IPS DF 19.7 (cell line): ENCODE measurements at regions not wholly inside any gene's neighbourhood (a gene's known extent, or its start where the extent isn't known, plus 50 kb on each side); places are given as distances from the start of the nearest gene placed in this dataset.

Experiments
- DNase-seq: peaks from one replicate; pipeline ENCODE4 v3.0.0-alpha.2; 2013; ENCODE audit warnings: low read depth, low spot score

DNA sequence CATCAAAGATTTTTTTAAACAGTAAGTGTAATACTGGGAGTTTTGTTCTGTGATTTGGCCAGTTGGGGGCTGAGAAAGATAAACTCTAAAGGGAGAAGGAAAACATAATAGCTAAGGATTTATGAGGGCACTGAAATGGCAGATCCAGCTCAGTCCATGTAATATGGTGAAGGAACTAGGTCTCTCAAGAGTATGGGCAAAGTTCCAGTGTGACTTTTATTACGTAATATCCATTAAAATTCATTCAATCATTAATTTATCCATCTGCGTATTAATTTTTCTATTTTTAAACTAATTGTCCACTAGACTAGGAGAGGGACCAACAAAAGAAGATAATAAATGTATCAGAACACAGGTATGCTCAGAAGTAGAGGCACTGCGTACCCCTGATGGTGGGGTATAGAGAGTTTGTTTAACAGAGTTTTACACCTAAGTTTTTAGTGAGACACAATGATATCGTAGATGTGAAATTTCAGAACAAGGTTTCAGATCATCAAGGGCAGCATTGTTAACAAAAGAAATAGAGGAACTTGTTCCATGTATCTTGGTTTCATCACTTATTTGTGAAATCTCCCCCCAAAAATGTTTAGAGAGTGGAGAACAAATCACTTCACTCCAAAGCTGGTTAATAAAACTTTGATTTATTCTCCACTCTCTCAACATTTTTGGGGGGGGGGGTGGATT is 351.1 kb downstream of the GRXCR1 start:
- no peak for DNase-seq

DNA sequence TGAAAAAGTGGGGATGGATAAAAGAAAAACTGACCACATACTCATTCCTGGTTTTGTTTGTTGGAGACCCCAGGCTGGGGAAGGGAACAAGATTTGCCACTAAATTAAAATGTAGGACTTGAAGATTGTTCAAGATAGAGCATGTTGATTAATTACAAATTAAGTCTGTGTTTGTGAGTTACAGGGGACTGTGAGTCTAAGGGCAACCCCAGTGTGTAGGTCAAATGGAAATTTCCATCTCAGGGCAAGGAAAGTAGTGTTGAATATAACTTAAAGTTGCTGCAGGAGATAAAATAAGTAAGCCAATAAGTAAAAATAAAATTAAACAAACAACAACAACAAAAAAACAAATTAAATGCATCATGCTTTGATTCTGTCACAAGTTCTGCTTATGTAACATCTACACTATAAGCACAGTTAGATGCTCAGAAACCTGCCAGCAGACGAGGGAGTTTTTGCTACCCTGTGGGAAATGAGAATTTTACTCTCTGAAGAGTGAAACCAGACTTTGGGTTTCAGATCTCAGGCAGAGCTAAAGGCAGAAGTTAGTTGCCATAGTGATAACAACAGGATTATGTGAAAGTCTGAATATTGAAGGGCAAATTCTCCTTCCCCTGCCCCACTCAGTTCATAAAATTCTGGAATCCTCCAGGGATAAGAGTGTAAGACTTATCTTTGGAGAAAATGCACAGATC is 352.3 kb downstream of the GRXCR1 start:
- DNase-seq, result no peak

DNA sequence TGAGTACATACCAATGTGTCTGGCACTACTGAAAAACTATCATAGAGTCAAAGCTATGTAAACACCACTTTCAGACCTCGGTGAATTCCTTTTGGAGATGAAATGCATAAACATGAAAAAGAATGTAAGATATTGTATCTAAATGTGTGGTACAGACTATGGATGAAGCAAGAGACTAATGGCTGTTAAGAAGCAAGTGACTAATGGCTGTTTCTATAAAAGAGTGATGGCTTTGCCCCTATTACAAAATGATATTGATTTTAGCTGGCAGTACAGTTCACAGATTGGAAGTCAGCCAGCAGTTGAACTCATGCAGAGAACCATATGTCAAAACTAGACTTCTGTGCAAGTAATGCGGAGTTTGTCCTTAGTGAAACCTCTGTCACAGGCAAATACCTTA is 359.3 kb downstream of the GRXCR1 start:
- DNase-seq, result no peak

DNA sequence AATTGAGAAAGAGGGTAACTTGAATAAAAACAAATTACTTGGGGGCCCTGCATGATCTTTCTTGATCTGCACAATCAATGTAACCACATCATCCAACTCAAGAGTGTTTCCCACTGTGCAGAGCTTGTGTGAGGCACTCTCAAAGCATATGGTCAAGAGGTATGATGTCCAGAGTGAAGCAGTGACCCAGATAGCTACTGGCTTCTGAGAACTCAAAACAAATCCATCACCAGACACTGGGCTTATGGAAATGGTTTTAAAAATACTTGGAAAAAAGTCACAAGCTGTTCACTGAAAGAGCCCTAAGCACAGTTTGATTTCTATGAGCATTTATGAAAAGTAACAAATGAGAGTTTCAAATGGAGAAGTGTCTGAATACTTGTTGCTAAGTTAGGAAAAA is 361.0 kb downstream of the GRXCR1 start:
- no peak for DNase-seq

DNA sequence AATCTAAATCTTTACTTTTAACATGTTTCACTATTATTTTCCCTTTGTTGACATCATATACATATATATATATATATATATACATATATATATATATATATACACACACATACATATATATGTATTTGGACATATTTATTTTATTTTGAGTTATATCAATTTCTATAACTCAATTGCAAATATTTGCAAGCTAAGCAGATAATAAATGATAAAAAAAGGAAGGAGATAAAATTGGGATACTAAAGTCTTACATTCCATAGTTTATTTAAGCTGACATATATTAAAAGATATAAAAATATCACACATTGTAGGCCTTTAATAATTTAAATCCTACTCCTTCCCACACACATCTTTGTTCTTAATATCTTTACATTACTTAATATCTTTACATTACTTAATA is 372.2 kb downstream of the GRXCR1 start:
- DNase-seq, result no peak

DNA sequence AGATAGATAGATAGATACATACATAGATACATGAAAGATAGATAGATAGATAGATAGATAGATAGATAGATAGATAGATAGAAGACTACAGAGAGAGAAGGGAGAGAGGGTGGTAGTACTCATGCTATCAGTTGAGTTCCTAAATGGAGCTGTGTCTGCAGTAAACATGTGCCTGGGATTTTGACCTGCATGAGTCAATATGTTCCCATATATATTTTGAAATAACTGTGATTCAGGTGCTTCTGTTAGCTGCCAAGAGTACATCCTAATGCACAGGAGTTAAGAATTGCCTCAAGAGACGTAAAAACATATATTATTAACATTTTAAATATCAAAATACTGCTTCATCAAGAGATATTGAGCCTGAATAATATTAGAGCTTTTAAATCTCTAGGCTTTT is 379.4 kb downstream of the GRXCR1 start:
- DNase-seq, result no peak

DNA sequence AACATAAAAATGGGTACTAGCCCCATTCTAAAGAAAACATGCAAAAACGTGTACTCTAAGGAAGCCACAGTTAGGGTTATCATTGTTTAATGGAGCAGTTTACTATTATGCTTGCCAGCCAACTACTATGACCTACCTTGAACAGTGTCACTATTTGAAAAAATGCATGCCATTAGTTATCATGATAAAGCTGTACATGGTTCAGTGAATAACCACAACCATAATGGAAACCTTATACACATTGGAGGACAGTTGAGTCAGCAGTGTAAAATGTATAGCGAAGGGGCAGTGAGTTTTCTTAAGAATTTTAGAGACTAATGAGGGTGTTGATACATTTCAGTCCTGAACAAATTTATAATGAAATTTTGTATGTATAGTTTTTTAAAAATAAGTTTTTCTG is 381.9 kb downstream of the GRXCR1 start:
- DNase-seq, result no peak

DNA sequence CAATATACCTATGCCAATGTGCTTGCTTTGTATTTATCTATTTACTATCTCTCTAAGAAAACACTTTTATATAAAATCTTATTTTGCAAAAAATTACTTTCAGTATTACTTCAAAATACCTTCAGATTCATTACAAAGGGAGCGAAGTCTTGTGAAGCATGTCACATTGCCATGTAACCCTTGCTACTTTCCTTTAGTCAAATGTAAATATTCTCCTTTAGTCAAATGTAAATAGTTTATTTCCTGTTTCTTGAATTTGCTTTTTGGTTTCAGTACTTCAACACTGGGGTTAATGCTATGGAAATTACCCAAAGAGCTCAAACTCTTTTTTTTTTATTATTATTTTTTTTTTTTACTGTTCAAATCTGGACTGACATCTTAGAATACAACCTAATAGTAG is 383.3 kb downstream of the GRXCR1 start:
- DNase-seq, result no peak

DNA sequence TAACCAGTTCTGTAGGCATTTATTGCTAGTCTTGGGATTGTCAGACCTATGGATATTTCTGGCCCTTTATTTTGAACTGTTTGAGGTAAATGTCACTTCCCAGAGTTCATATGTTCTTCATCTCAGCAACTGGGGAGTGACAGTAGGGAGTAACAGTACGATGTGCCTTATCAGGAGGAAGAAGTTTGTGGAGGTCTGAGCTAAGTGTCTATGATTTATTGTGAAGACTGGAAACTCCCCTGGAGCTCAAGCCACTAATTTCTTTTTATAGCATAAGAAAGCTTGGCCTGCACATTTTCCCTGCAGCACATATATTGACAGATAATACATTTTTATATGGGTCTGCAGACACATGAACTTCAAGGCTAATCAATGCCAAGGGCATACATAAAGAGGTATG is 383.8 kb downstream of the GRXCR1 start:
- no peak for DNase-seq

DNA sequence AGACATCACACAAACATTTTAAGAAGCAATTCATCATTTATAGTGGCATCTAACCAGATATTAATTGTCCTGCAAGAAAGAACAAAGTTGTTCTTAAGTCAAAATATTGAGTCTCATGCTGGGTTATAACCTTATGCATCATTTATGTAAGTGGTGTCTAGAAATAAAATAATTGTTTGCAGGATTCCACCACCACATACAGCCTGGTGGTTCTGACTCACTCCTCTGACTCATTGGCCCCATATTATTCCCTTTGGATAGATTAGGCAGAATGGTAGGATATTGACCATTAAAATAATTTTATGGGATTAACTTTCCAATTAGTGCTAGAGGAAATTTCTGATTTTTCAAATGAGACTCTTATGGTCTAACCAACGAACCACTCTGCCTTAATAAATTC is 384.5 kb downstream of the GRXCR1 start:
- no peak for DNase-seq

DNA sequence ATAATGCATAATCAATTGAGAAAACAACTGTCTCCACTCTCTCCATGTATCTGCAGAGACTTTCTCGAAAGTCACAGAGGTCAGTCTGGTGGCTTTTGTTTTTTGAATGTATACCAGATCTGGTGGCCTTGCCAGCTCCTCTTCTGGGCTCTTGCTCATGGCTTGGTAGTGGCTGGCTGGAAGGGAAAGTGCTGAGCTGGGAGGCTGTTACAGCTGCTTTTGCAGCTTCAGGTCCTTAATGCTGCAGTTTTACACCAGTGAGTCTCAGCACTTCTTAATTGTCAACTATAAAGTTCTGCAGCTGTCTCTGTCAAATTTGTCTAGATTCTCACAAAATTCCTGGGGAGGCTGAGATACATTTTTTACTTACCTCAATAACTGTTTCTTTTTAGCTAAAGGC is 390.0 kb downstream of the GRXCR1 start:
- DNase-seq, result no peak

DNA sequence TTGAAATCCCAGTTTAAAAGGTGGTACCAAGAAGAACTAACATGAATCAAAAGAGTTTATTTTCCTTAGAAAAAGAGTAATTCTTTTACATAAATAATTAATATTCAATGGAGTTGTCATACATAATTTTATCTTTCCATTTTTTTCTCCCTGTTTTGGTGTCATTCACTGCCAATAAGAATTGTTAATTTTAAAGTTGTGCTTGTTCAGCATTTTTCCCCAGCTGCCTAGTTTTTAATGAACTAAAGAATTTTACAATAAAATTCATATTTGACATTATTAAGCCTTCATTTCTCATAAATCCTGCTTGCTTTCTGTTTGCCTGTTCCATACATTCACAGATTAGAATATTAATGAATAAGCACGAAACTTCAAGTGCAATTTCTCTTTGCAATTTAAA is 393.6 kb downstream of the GRXCR1 start:
- DNase-seq, result no peak

DNA sequence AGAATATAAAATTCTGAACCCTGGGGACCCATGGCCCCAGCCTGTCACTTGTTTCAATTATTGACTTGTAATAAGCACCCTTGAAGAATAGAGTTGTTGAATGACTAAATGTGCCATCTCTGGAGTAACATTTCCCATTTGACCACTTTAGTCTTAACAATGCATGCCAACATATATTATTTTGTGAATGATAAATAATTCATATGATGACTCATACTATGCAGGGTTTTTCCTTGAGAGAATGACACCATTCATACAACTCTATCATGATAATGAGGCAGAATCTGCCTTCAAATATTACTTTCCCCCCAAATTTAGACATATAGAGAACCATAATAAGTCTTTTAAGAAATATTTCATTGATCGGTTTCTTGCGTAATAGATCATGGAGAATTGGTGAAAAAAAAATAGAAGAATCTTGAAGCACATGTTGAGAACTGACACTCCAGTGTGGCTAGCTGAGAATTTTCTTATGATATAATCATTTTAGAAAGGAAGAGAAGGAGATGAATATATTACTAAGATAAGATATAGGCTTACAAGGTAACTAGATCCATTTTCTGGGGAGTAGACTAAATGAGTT is 404.5 kb downstream of the GRXCR1 start:
- DNase-seq, result no peak

DNA sequence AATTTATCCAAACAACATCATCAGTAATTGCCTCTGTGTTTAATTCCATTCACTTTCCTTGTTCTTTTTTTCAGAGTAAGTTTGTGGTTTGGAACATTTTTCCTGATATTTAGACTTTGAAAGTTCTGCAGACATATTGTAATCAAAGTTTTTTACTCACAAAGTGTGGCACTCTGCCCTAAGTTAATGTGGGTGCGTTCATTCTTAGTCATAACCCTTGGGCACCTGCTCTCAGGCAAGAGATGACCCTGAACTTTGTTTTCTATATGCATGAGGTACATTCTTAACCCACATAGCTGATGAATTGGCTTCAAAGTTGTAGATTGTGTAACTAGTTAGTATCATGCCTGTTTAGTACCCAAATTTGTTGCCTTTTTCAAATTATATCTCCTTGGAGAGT is 424.3 kb downstream of the GRXCR1 start:
- no peak for DNase-seq

DNA sequence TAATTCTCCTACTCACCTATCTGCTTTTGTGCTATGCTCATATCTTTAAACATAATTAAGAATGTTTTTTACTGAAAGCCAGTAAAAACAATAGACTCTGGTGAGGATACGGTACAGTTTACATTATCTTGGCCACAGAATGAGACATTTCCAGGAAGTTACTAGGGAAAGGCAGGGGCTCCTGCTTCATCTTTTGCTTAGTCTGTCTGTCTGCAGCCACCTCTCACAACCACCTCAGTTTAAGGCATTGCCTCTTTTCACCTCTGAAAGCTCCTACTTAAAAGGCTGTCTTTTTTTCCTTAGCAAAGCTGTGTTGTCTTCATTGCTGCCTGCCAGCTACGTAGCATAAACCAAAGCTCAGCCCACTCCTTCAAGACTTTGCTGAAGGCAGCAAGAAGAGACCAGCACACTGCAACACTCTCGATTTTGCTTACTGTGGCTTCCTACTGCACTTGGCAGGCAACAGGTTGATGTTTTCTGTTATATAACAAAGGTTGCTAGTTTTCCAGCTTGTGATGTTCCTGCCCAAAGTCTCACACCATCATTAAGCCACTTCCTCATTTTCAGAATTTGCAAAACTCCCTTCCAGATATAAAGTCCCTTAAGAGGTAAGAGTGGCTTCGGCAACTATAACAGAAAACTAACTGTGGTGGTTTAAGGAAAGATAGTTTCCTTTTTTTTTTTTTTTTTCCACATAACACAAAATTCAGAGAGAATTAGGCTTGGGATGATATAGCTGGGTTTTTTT is 432.9 kb downstream of the GRXCR1 start:
- no peak for DNase-seq

DNA sequence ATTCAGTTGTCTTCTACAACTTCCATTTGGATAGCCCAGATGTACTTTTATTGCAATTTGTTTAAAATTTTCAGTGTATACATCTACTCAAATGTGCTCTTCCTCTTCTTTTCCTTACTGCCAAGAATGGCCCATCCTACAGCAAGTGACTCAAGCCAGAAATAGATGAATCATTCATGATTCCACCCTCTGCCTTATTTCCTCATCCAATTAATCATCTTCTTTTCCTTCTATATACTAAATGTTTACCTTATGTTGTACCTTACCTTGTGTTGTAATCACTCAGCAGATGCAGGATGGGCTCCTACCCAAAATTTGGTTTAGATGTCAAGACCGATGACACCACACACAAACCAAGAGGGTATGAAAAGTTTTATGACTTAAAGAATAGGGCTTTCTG is 437.8 kb downstream of the GRXCR1 start:
- no peak for DNase-seq

DNA sequence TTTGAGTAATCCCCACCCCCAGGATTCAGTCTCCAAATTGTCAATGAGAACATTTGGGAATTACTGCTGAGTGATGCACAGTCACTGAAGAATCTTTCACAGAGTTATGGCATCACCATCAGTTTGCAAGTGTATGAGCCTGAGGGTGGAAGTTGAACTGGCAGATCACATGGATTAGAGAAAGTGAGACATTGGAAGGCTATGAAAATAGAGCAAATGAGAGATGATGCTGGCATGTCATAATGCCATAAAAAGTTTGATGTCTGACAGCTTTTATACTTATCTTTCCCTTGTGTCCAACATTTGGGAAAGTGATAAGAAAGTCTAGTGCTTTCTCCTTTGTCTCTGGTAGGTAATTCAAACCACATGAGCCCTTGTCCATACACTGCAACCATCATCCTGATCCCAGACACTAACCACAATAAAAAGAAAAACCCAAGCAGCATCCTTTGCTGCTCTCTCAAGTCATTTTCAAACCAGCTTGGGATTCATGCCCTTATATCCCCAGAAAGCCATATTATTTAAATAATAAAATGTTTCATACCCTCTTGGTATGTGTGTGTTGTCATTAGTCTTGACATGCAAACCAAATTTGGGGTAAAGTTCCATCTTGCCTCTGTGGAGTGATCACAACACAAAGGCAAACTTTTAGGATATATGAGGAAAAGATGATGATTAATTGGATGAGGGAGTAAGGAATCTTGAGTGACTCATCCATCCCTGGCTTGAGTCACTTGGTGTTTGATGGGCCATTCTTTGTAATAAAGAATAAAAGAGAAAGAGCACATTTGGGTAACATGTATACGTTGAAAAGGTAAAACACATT is 438.9 kb downstream of the GRXCR1 start:
- no peak for DNase-seq

DNA sequence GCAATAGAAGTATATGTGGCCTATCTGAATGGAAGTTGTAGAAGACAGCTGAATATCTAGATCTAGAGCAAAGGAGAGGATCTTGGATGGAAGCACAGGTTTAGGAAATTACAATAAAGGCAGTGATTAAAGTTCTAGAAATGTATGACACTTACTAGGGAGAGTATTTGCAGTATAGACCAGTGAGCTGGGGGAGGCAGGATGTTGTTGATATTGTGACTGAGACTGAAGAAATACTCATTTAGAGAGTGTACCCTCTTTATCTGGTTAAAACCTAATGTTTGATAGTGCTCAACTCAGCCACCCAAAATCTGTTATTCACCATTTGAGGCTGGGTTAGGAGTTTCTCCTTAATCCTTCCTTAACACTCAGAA is 439.5 kb downstream of the GRXCR1 start:
- DNase-seq, result no peak

DNA sequence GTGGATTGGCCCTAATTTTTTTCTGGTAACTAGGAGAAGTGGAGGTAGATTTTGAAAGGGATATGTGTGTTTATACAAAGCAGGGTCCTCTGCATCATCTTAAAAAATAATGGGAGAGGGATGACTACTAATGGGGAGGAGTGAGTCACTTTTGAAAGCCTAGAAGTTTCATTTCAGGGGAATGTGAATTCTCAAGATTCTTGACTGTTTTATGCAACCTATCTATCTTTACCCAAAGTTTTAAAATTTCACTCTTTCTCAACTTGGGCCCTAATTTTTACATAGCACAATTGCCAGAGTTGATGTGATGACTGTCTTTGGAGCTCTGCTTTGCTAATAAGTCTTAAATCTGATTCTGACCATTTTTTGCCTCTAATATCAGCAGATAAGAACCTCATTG is 445.2 kb downstream of the GRXCR1 start:
- no peak for DNase-seq

DNA sequence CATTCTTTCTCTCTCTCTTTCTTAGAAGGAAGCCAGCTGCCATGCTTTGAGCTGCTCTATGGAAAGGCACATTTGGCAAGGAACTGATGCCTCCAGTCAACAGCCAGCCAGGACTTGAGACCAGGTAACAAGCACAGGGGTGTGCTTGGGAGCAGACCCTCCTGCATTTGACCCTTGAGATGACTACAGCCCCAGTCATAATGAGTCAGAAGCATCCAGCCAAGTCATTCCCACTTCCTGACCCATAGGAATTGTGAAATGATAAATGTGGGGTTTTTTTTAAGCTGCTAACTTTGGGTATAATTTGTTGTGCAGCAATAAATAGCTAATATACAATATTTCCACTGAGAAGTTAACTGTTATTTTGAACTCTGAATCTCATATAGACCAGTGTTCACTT is 446.9 kb downstream of the GRXCR1 start:
- DNase-seq, result no peak

DNA sequence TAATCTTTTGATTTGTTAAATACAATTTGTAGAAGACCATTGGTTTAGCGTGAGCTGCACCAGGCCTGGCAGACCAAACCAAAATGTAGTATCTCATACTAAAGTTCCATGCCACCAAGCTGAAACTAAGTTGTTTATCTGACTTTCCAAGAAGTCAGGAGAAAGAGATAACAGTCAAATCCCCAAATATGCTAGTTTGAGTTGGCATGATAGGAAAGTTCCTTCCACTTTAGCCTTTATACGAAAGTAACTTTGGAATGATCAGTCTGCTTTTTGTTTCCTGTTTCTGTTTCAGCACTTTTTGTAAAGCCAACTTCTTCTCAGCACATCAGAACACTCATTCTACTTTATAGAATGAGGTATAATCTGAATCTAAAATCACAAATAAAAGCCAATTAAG is 449.2 kb downstream of the GRXCR1 start:
- no peak for DNase-seq

DNA sequence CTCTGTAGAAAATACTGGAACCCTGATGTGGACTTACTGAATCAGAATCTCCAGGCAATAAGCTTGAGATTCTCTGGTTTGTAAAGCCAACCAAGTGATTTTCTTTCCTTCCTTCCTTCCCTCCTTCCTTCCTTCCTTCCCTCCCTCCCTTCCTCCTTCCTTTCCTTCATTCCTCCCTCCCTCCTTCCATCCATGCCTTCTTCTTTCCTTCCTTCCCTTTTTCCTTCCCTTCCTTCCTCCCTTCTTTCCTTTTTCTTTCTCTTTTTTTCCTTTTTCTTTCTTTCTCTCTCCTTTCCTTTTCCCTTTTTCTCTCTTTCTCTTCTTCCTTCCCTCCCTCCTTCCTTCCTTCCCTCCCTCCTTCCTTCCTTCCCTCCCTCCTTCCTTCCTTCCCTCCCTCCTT is 450.8 kb downstream of the GRXCR1 start:
- DNase-seq, result no peak
